A549 (cell line): ENCODE measurements at regions not wholly inside any gene's neighbourhood (a gene's known extent, or its start where the extent isn't known, plus 50 kb on each side); places are given as distances from the start of the nearest gene placed in this dataset.

Experiments used
- BHLHE40 ChIP-seq: IDR thresholded peaks from 2 replicates; pipeline ENCODE4 v1.6.1; 2012; ENCODE audit warnings: low read depth, low read length, inconsistent platforms
- JUNB ChIP-seq: fragments of >200 bp; sonication (Bioruptor Twin); formaldehyde crosslinking; IDR thresholded peaks from 2 replicates; pipeline ENCODE4 v1.6.1; 2016
- KDM5A ChIP-seq: fragments of 200-600 bp; sonication (generic); IDR thresholded peaks from 2 replicates; pipeline ENCODE4 v1.6.1; 2016; ENCODE audit warnings: antibody characterized with exemption, mild to moderate bottlenecking
- MAZ ChIP-seq: fragments of 150-350 bp; IDR thresholded peaks from 2 replicates; pipeline ENCODE4 v1.6.1; 2014; ENCODE audit warnings: antibody characterized with exemption, low read depth, low read length, borderline replicate concordance
- POLR2AphosphoS2 ChIP-seq: conservative IDR thresholded peaks from 2 replicates; pipeline ENCODE4 v1.6.1; 2012; ENCODE audit warnings: low read length, improper control_type of control experiment, inconsistent platforms
- RAD21 ChIP-seq, 2 experiments: fragments of >200 bp in 1 of 2; sonication (Bioruptor Twin) in 1 of 2; formaldehyde crosslinking in 1 of 2; IDR thresholded peaks in 1 of 2; conservative IDR thresholded peaks in 1 of 2; 2 replicates in 1 of 2; 3 replicates in 1 of 2; pipeline ENCODE4 v1.6.1; 2012 to 2018; ENCODE audit warnings: inconsistent platforms in 1 of 2
- RARB ChIP-seq: fragments of 250-450 bp; sonication (Bioruptor Pico); IDR thresholded peaks from 2 replicates; pipeline ENCODE4 v1.8.0; 2021; ENCODE audit warnings: mild to moderate bottlenecking, moderate library complexity
- ZNF302 ChIP-seq: fragments of 250-450 bp; sonication (Bioruptor Pico); IDR thresholded peaks from 2 replicates; pipeline ENCODE4 v1.9.0; 2021; ENCODE audit warnings: inconsistent platforms, mild to moderate bottlenecking, moderate library complexity
- TF ChIP-seq, protein P1 (sequence below): fragments of >200 bp; sonication (Bioruptor Twin); formaldehyde crosslinking; IDR thresholded peaks from 3 replicates; pipeline ENCODE4 v1.5.1; 2016
- TF ChIP-seq, protein P2 (sequence below): IDR thresholded peaks from 2 replicates; pipeline ENCODE4 v1.6.1; 2012
- TF ChIP-seq, protein P3 (sequence below): fragments of 250-450 bp; sonication (Bioruptor Pico); IDR thresholded peaks from 2 replicates; pipeline ENCODE4 v1.5.0; 2021; ENCODE audit warnings: mild to moderate bottlenecking, moderate library complexity, borderline replicate concordance

DNA sequence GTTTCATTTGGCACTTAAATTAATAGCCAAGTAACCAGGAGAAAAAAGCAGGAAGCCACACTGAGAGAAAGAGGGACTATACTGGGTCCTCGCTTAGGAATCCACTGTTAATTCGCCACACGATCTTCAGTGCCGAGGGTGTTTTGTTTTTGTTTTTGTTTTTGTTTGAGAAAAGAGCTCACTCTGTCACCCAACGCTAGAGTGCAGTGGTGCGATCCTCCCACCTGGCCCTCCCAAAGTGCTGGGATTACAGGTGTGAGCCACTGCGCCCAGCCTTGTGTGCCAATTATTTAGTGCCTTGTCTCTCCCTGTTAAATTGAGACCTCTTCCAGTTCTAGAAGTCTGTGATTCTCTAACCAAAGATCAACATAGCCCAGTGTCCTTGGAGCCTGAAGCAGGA lies 53.8 kb upstream of the TPM1 start:
- TF ChIP-seq ZNF302 (no peak), RARB (CRISPR knock-in tag) (no peak), KDM5A (no peak), MAZ (no peak), POLR2AphosphoS2 (no peak), RAD21 (conservative IDR thresholded peaks at IDR 0.05 in 1 of 2, IDR thresholded peaks at IDR 0.05 in 1 of 2) (no peak), BHLHE40 (no peak), JUNB (no peak)
- TF ChIP-seq, protein P1, sequence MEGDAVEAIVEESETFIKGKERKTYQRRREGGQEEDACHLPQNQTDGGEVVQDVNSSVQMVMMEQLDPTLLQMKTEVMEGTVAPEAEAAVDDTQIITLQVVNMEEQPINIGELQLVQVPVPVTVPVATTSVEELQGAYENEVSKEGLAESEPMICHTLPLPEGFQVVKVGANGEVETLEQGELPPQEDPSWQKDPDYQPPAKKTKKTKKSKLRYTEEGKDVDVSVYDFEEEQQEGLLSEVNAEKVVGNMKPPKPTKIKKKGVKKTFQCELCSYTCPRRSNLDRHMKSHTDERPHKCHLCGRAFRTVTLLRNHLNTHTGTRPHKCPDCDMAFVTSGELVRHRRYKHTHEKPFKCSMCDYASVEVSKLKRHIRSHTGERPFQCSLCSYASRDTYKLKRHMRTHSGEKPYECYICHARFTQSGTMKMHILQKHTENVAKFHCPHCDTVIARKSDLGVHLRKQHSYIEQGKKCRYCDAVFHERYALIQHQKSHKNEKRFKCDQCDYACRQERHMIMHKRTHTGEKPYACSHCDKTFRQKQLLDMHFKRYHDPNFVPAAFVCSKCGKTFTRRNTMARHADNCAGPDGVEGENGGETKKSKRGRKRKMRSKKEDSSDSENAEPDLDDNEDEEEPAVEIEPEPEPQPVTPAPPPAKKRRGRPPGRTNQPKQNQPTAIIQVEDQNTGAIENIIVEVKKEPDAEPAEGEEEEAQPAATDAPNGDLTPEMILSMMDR: no peak
- TF ChIP-seq, protein P2, sequence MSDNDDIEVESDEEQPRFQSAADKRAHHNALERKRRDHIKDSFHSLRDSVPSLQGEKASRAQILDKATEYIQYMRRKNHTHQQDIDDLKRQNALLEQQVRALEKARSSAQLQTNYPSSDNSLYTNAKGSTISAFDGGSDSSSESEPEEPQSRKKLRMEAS: no peak
- TF ChIP-seq, protein P3, sequence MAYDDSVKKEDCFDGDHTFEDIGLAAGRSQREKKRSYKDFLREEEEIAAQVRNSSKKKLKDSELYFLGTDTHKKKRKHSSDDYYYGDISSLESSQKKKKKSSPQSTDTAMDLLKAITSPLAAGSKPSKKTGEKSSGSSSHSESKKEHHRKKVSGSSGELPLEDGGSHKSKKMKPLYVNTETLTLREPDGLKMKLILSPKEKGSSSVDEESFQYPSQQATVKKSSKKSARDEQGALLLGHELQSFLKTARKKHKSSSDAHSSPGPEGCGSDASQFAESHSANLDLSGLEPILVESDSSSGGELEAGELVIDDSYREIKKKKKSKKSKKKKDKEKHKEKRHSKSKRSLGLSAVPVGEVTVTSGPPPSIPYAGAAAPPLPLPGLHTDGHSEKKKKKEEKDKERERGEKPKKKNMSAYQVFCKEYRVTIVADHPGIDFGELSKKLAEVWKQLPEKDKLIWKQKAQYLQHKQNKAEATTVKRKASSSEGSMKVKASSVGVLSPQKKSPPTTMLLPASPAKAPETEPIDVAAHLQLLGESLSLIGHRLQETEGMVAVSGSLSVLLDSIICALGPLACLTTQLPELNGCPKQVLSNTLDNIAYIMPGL: no peak
